Caco-2 (cell line): ENCODE measurements at regions not wholly inside any gene's neighbourhood (a gene's known extent, or its start where the extent isn't known, plus 50 kb on each side); places are given as distances from the start of the nearest gene placed in this dataset.

ENCODE experiments used
- BruUV-seq: library from RNA; stranded (reverse); fragments of 400-500 nt; replicated peaks from 2 replicates; lab custom pipeline; 2021; lab: Mats Ljungman, UMichigan
- CTCF ChIA-PET: fragments of 300-600 bp; sonication (Branson Sonifier 250); formaldehyde crosslinking; loops from one replicate; lab custom pipeline; 2022; ENCODE audit warnings: antibody characterized with exemption; lab: Charles Lee
- POLR2A ChIA-PET: fragments of 300-600 bp; sonication (Branson Sonifier 250); formaldehyde crosslinking; loops from one replicate; lab custom pipeline; 2022; ENCODE audit warnings: antibody characterized with exemption; lab: Charles Lee
- DNase-seq, 2 experiments: peaks; one replicate each; pipeline versions ENCODE4 v3.0.0 to v3.0.0-alpha.2; 2020 to 2022
- H3K27me3 ChIP-seq: replicated peaks from 2 replicates; pipeline ENCODE4 v1.6.0; 2011; ENCODE audit warnings: low read length; ENCODE audit not compliant: control insufficient read depth, insufficient read depth
- H3K36me3 ChIP-seq: 2 replicates; pipeline ENCODE4 v1.5.1; 2011; ENCODE audit warnings: low read length; ENCODE audit not compliant: control insufficient read depth, insufficient read depth
- H3K4me1 ChIP-seq: fragments of 250-450 bp; sonication (Bioruptor Pico); 2 replicates; pipeline ENCODE4 v1.5.1; 2020; ENCODE audit warnings: mild to moderate bottlenecking
- H3K4me3 ChIP-seq: 2 replicates; pipeline ENCODE4 v1.5.1; 2011; ENCODE audit warnings: low read depth, mild to moderate bottlenecking, control low read depth, low read length
- H3K9me3 ChIP-seq: fragments of 250-450 bp; sonication (Bioruptor Pico); 2 replicates; pipeline ENCODE4 v1.5.1; 2020; ENCODE audit warnings: mild to moderate bottlenecking, moderate library complexity
- H3K27ac Mint-ChIP-seq: one replicate; pipeline ENCODE4 v1.8.0; 2022; ENCODE audit warnings: mixed read lengths; ENCODE audit not compliant: unreplicated experiment
- H3K27me3 Mint-ChIP-seq: one replicate; pipeline ENCODE4 v1.8.0; 2022; ENCODE audit warnings: mixed read lengths; ENCODE audit not compliant: insufficient read depth, unreplicated experiment
- H3K36me3 Mint-ChIP-seq: one replicate; pipeline ENCODE4 v1.8.0; 2022; ENCODE audit warnings: mild to moderate bottlenecking, mixed read lengths; ENCODE audit not compliant: insufficient read depth, unreplicated experiment
- H3K4me1 Mint-ChIP-seq: one replicate; pipeline ENCODE4 v1.8.0; 2022; ENCODE audit warnings: low read depth, mixed read lengths; ENCODE audit not compliant: unreplicated experiment
- H3K4me3 Mint-ChIP-seq: one replicate; pipeline ENCODE4 v1.8.0; 2022; ENCODE audit warnings: mild to moderate bottlenecking, moderate library complexity, mixed read lengths; ENCODE audit not compliant: unreplicated experiment
- H3K9me3 Mint-ChIP-seq: one replicate; pipeline ENCODE4 v1.8.0; 2022; ENCODE audit warnings: mixed read lengths; ENCODE audit not compliant: unreplicated experiment
- intact Hi-C: fragments of 100-400 bp; cut with micrococcal nuclease; formaldehyde crosslinking; loops from one replicate; pipeline ENCODE4 v1.10.0; 2022; ENCODE audit not compliant: unreplicated experiment
- TF ChIP-seq, protein P1 (sequence below), 2 experiments: fragments of 200-600 bp in 1 of 2; IDR thresholded peaks; 1 replicate in 1 of 2; 2 replicates in 1 of 2; pipeline versions ENCODE4 v1.5.1 to v1.8.0; 2011 to 2022; ENCODE audit warnings: antibody characterized with exemption in 1 of 2, control low read depth in 1 of 2, inconsistent platforms in 1 of 2, low read depth in 1 of 2, low read length in 1 of 2, mild to moderate bottlenecking in 1 of 2, moderate library complexity in 1 of 2; ENCODE audit not compliant: insufficient read depth in 1 of 2, severe bottlenecking in 1 of 2, unreplicated experiment in 1 of 2

DNA sequence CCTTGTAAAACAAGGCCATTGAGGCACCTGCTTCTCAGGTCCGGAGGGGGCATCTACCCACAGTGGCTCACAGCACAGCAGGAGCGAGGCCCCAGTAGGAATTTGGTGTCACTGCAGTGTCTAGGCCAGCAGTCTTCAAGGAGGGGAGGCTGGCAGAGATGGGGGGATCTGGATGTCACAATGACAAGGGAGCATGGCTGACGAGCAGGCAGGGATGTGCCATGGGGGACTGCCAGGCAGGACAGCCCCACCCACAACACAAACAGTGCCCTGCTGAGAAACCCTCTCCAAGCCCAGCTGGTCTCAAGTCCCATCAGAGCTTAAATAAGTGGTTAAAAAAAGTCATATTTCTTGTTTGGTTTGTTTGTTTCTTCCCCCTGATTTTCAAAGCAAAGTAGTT is 121.0 kb upstream of the ZNF716 start:
- POLR2A ChIA-PET, result no interaction called here
- no peaks in the 10 kb centered on the region for H3K27me3 Mint-ChIP-seq
- no peaks in the 10 kb centered on the region; the same call in 1 of the 2 replicates for H3K9me3 ChIP-seq
- no peaks in the 10 kb centered on the region for H3K36me3 Mint-ChIP-seq
- DNase-seq, result no peak
- intact Hi-C loops, result no loop called here
- BruUV-seq, result no TSS peak
- H3K4me3 Mint-ChIP-seq, result no peak overlapping the region
- no peaks in the 10 kb centered on the region for H3K4me1 ChIP-seq
- peaks cover 52% of the 10 kb centered on the region for H3K9me3 Mint-ChIP-seq
- no peak overlapping the region for H3K4me3 ChIP-seq
- CTCF ChIA-PET, result no interaction called here
- no peaks in the 10 kb centered on the region for H3K27me3 ChIP-seq
- H3K27ac Mint-ChIP-seq, result no peak overlapping the region
- no peaks in the 10 kb centered on the region for H3K4me1 Mint-ChIP-seq
- TF ChIP-seq, protein P1, sequence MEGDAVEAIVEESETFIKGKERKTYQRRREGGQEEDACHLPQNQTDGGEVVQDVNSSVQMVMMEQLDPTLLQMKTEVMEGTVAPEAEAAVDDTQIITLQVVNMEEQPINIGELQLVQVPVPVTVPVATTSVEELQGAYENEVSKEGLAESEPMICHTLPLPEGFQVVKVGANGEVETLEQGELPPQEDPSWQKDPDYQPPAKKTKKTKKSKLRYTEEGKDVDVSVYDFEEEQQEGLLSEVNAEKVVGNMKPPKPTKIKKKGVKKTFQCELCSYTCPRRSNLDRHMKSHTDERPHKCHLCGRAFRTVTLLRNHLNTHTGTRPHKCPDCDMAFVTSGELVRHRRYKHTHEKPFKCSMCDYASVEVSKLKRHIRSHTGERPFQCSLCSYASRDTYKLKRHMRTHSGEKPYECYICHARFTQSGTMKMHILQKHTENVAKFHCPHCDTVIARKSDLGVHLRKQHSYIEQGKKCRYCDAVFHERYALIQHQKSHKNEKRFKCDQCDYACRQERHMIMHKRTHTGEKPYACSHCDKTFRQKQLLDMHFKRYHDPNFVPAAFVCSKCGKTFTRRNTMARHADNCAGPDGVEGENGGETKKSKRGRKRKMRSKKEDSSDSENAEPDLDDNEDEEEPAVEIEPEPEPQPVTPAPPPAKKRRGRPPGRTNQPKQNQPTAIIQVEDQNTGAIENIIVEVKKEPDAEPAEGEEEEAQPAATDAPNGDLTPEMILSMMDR (IDR thresholded peaks at IDR 0.05; ENCODE audit: insufficient read depth in 1 of 2, low read depth in 1 of 2, low read length in 1 of 2, severe bottlenecking in 1 of 2, unreplicated experiment in 1 of 2), result no peak
- H3K36me3 ChIP-seq, result no peaks in the 10 kb centered on the region

DNA sequence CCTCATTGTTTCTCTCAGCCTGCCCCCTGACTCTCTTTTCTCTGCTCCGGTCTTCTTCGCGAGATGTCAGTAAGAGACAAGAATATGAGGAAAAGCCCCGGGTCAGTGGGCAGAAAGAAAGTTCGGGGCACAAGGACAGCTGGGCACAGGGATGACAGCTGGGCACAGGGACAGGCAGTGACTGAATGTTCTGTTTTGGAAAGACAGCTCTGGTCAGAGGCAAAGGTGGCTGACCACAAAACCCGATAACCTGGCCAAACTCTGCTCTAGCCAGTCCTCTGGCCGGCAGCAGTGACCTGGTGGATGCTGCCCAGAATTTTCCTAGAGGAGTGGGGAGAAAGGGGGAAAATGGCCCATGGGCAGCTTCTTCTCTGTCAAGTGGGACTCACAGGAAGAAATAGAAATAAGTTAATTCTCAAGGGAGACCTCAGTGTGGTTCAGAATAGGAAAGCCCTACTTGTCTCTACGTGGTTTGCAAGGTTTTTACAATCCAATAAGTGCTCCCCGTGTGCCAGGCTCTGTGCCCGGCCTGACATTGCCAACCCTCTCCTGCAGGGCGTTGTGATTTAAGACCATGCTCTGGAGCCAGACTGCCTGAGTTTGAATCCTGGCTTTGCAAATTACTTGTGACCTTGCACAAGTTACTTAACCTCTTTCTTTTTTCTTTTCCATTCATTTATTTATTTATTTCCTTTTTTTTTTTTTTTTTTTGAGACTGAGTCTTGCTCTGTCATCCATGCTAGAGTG is 110.6 kb upstream of the ZNF716 start:
- no peak overlapping the region for H3K4me3 ChIP-seq
- intact Hi-C loops, result no loop called here
- H3K9me3 ChIP-seq, result no peaks in the 10 kb centered on the region
- H3K27me3 ChIP-seq, result no peaks in the 10 kb centered on the region
- TF ChIP-seq, protein P1 (IDR thresholded peaks at IDR 0.05; ENCODE audit: insufficient read depth in 1 of 2, low read depth in 1 of 2, low read length in 1 of 2, severe bottlenecking in 1 of 2, unreplicated experiment in 1 of 2), result no peak
- no TSS peak for BruUV-seq
- Mint-ChIP-seq H3K4me3 (no peak overlapping the region), H3K27me3 (no peaks in the 10 kb centered on the region), H3K27ac (no peak overlapping the region), H3K4me1 (no peaks in the 10 kb centered on the region), H3K36me3 (peaks cover 4% of the 10 kb centered on the region), H3K9me3 (peaks cover 44% of the 10 kb centered on the region)
- POLR2A ChIA-PET, result no interaction called here
- no peaks in the 10 kb centered on the region for H3K36me3 ChIP-seq
- H3K4me1 ChIP-seq, result no peaks in the 10 kb centered on the region
- no peak for DNase-seq
- CTCF ChIA-PET, result no interaction called here

DNA sequence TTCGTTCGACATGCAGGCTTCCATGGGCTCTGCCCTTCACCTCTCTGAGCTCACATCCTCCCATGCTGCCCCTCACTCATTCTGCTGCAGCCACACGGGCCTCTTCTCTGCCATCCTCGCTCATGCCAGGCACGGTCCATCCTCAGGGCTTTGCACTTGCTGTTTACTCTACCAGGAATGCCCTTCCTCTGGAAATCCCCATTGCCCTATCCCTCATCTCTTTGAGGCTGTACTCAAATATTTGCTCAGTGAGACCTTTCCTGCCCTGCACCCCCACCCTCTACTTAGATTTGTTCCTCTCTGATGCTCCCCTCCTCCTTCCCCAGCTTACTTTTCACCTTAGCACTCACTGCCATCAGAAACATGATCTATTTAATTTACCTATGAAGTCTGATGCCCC is 107.0 kb upstream of the ZNF716 start:
- Mint-ChIP-seq H3K4me1 (no peaks in the 10 kb centered on the region), H3K9me3 (peaks cover 61% of the 10 kb centered on the region), H3K36me3 (no peaks in the 10 kb centered on the region), H3K27me3 (no peaks in the 10 kb centered on the region), H3K27ac (no peak overlapping the region), H3K4me3 (no peak overlapping the region)
- TF ChIP-seq, protein P1 (IDR thresholded peaks at IDR 0.05; ENCODE audit: insufficient read depth in 1 of 2, low read depth in 1 of 2, low read length in 1 of 2, severe bottlenecking in 1 of 2, unreplicated experiment in 1 of 2), result no peak
- intact Hi-C loops, result no loop called here
- no peak overlapping the region for H3K4me3 ChIP-seq
- no peaks in the 10 kb centered on the region for H3K36me3 ChIP-seq
- H3K27me3 ChIP-seq, result no peaks in the 10 kb centered on the region
- DNase-seq, result no peak
- ChIA-PET POLR2A (no interaction called here), CTCF (no interaction called here)
- no TSS peak for BruUV-seq
- no peaks in the 10 kb centered on the region for H3K9me3 ChIP-seq
- no peaks in the 10 kb centered on the region for H3K4me1 ChIP-seq
